ENCODE measurements at regions not wholly inside any gene's neighbourhood (a gene's known extent, or its start where the extent isn't known, plus 50 kb on each side); places are given as distances from the start of the nearest gene placed in this dataset.

- TF ChIP-seq CTCF (IDR thresholded peaks at IDR 0.05) (no peak), POLR2A (IDR thresholded peaks at IDR 0.05) (no peak), POLR2AphosphoS5 (IDR thresholded peaks at IDR 0.05) (no peak), EP300 (IDR thresholded peaks at IDR 0.05) (no peak)
Observed at GRCh38 chr4:134740290-134740689, 538.7 kb upstream of the PABPC4L start.

All from suprapubic skin (tissue), 4 donors.